Tibial nerve (tissue), 4 donors: ENCODE measurements at regions not wholly inside any gene's neighbourhood (a gene's known extent, or its start where the extent isn't known, plus 50 kb on each side); places are given as distances from the start of the nearest gene placed in this dataset.

Source experiments
- EP300 ChIP-seq, 2 donors: sonication (generic); formaldehyde crosslinking; IDR thresholded peaks; one replicate each; pipeline ENCODE4 v1.6.1; 2017; ENCODE audit warnings: antibody characterized with exemption in 2 of 2, mild to moderate bottlenecking in 1 of 2
- POLR2A ChIP-seq, 2 donors: fragments of 450-650 bp; IDR thresholded peaks; one replicate each; pipeline ENCODE4 v1.6.1; 2017; ENCODE audit warnings: antibody characterized with exemption in 2 of 2, mild to moderate bottlenecking in 2 of 2, moderate library complexity in 2 of 2
- TF ChIP-seq, protein P1 (sequence below), 5 experiments: fragments of 200-600 bp in 3 of 5; fragments of 450-650 bp in 2 of 5; sonication (generic) in 3 of 5; IDR thresholded peaks; one replicate each; pipeline ENCODE4 v1.5.1; 2016 to 2019; ENCODE audit warnings: antibody characterized with exemption in 5 of 5, mild to moderate bottlenecking in 3 of 5, moderate library complexity in 2 of 5

GRCh38 chr10:121420006-121420405 lies 178.2 kb downstream of the FGFR2 start:
- TF ChIP-seq, protein P1, sequence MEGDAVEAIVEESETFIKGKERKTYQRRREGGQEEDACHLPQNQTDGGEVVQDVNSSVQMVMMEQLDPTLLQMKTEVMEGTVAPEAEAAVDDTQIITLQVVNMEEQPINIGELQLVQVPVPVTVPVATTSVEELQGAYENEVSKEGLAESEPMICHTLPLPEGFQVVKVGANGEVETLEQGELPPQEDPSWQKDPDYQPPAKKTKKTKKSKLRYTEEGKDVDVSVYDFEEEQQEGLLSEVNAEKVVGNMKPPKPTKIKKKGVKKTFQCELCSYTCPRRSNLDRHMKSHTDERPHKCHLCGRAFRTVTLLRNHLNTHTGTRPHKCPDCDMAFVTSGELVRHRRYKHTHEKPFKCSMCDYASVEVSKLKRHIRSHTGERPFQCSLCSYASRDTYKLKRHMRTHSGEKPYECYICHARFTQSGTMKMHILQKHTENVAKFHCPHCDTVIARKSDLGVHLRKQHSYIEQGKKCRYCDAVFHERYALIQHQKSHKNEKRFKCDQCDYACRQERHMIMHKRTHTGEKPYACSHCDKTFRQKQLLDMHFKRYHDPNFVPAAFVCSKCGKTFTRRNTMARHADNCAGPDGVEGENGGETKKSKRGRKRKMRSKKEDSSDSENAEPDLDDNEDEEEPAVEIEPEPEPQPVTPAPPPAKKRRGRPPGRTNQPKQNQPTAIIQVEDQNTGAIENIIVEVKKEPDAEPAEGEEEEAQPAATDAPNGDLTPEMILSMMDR (IDR thresholded peaks at IDR 0.05): no peak
- no peak for TF ChIP-seq POLR2A (IDR thresholded peaks at IDR 0.05)
- no peak for TF ChIP-seq EP300 (IDR thresholded peaks at IDR 0.05)
